Ecto neural progenitor cell (in vitro differentiated cells): ENCODE measurements at regions not wholly inside any gene's neighbourhood (a gene's known extent, or its start where the extent isn't known, plus 50 kb on each side); places are given as distances from the start of the nearest gene placed in this dataset.

Experiments
- DNase-seq: peaks from one replicate; pipeline ENCODE4 v3.0.0-alpha.2; 2018; ENCODE audit warnings: low spot score

- no peak for DNase-seq
These were observed 72.3 kb upstream of the PALMD start for GRCh38 chr1:99573431-99574217.

- no peak for DNase-seq
These were observed 68.6 kb upstream of the PALMD start for GRCh38 chr1:99577313-99577712.

GRCh38 chr1:99579691-99580172 lies 66.2 kb upstream of the PALMD start:
- DNase-seq = no peak

GRCh38 chr1:99580451-99580850 lies 65.5 kb upstream of the PALMD start:
- no peak for DNase-seq

- no peak for DNase-seq
These were observed 58.9 kb upstream of the PALMD start for GRCh38 chr1:99587008-99587407.

GRCh38 chr1:99589186-99589636 lies 56.7 kb upstream of the PALMD start:
- no peak for DNase-seq

GRCh38 chr1:99590578-99591209 lies 55.2 kb upstream of the PALMD start:
- DNase-seq = no peak

- DNase-seq = no peak
These were observed 54.0 kb upstream of the PALMD start for GRCh38 chr1:99591886-99592285.

- no peak for DNase-seq
These were observed 51.7 kb upstream of the PALMD start for GRCh38 chr1:99594205-99594604.

GRCh38 chr1:99595041-99595440 lies 50.9 kb upstream of the PALMD start:
- DNase-seq = no peak

GRCh38 chr1:99595441-99595840 lies 50.5 kb upstream of the PALMD start:
- no peak for DNase-seq
